Fibroblast of peridontal ligament (primary cell): ENCODE measurements at regions not wholly inside any gene's neighbourhood (a gene's known extent, or its start where the extent isn't known, plus 50 kb on each side); places are given as distances from the start of the nearest gene placed in this dataset.

Source experiments
- DNase-seq: peaks from one replicate; pipeline ENCODE4 v3.0.0-alpha.2; 2010; ENCODE audit errors: extremely low read depth

DNA sequence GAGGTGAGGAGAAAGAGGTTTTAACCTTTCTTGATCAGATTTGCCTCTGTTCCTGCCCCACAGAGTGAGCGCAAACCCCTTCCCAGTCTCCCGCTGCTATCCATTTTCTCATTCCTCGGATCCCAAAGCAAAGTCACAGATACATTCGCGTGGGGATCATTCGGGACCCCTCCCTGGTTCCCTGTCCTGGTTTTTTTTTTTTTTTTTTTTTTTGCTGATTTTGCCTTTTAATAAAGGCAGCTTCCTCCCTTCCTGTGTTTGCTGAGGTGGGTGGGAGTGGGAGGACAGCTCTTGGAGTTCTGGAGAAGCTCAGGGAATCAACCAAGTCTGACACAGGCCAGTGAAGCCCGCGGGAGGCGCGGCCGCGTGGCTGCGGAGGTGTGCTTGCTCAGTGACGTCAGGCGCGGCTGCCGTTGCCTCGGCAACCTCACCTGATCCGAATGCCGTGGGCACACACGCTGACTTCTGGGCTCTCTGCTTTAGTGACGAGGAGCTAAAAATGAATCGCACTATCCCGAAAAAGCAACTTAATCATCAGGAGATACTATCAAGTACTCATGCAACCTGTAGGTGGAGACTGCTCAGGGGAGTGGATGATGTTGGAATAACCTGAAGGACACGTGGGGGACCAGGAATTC is 106.4 kb downstream of the TBX19 start:
- no peak for DNase-seq

DNA sequence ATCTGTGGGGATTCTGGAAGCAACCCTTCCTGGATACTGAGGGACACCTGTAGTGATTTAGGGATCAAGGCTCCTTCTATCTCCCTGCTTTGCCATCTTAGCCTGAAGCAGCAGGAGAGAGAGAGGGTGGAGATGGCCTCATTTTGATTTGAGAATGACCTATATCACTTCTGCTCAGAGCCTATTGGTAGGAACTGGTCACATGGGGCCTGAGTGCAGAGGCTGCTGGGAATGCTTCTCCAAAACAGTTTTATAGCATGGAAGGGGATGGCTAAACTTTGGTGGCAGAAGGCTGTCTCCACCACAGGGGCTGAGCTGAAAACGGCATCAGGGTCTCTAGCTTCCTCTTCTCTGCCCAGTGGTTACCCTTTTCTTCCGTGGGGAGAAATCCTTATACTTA is 105.8 kb downstream of the TBX19 start:
- no peak for DNase-seq

DNA sequence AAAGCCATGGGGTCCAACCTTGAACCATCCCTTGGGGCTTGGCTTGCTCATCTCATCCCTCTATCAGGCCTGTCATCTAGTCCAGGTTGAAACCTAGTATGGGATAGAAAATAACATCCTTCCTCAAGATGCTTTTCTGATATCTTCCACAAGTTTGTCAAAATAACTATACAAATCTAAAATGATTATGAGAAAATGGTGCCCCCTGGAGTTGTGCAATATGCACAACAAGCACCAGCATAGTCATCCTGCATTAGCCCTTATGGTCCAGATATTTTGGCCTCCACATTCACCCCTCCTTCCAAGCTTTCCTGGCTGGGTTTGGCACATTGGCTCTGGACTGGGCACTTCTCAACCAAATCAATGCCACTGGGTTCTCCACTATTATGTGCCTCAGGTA is 101.2 kb downstream of the TBX19 start:
- no peak for DNase-seq

DNA sequence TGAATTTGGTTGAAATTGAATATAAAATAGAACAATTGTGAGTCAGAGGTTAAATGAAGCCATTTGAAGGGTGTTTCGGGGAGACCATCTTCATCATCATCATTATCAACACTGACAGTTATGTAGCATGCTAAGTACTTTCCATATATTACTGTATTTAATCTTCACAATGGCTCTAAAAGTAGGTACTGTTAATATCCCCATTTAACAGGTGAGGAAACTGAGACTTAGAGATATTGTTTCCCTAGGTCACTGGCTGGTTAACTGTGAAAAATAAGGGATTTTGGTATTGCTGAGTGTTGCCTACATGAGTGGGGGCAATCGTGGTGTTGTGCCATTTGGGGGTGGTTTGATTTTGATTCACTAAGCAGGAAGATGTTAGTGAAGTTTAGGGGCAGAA is 100.3 kb downstream of the TBX19 start:
- no peak for DNase-seq

DNA sequence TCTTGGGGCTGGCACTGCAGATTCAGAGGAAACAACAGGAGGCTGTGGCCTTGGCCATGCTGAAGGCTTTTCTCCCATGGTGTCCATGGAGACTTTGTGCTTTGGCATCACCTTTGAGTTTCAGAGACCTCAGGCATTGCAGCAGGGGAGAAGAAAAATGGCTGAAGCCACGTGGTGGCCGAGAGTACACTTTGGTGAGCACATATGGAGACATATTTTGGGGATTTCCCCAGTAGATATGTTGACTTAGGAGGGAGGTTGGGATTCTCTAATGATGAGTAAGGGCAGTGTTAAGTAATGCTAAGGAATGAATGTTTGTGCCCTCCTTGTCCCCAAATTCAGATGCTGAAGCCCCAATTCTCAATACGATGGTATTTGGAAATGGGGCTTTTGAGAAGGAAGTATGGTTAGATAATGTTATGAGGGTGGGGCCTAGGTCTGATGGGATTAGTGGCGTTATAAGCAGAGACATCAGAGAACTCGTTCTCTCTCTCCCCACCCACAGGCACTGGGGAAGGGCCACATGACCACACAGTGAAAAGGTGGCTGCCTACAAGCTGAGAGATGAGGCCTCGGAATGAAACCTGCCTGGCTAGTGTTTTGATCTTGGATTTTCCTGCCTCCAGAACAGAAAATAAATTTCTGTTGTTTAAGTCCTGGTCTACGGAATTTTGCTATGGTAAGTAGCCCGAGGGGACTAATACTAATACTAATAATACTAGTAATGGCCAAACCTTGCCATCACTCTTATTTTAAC is 98.6 kb downstream of the TBX19 start:
- no peak for DNase-seq

DNA sequence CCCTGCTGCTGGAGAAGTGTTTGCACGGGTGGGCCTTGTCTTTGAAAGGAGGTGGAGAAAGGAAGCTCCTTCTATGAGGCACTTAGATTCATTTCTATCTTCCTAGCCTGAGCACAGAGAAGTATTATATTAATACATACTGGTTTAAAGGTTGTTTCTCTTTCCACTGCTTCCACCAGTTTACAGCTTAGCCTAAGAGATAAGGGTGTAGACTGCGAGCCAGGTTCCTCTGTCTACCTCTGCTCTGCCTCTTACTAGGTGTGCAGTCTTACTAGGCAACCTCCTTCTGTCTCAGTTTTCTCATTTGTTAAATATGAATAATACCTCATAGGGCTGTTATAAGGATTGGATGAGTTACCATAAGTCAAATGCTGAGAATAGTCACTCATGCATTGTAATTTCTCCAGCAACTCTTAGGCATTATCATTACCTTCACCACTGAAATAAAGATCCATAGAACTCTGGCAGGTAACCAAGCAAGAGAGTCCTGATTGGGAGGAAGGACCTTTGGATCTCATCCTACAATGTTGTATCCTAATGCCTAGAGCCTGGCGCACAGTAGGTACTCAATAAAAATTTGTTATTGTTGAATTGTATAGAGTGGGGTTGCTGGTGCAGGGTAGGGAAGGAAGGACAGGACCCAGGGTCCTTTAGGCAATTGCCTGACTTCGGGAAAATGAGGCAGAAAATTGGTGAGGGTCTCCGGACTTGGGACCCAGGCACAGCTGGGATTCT is 95.1 kb downstream of the TBX19 start:
- DNase-seq, result no peak

DNA sequence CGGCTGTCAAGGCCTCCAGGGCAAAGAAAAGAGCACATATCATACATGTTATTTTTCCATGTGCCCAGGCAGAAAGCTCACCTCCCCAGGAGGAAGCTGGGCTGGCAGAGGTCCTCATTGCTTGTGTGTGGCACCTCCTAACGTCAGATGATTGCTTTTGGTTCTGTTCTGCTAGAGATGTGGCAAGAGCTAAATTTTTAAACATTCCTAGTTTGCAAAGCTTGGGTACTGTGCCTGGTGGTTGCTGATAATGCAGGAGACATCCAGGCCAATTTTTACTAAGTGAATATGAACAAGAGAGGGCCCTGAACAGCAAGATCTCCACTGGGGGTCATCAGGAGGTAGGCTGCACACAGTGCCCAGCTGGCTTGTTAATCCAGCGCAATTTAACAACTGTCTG is 93.9 kb downstream of the TBX19 start:
- DNase-seq, result no peak

DNA sequence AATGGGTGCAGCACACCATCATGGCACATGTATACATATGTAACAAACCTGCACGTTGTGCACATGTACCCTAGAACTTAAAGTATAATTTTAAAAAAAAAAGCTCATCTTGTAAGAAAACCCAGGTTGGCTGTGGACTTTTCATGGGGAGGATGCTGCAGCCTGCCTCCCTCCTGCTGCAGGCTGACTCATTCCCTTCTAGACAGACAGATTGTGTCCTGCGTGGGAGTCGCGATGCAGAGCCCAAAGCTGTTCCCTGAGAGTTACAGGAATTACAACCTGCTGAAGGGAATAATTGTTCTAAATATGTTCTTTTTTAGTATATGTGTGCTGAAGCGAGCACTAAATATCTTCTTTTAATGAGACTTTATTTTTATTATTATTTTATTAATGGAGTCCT is 93.2 kb downstream of the TBX19 start:
- DNase-seq, result no peak

DNA sequence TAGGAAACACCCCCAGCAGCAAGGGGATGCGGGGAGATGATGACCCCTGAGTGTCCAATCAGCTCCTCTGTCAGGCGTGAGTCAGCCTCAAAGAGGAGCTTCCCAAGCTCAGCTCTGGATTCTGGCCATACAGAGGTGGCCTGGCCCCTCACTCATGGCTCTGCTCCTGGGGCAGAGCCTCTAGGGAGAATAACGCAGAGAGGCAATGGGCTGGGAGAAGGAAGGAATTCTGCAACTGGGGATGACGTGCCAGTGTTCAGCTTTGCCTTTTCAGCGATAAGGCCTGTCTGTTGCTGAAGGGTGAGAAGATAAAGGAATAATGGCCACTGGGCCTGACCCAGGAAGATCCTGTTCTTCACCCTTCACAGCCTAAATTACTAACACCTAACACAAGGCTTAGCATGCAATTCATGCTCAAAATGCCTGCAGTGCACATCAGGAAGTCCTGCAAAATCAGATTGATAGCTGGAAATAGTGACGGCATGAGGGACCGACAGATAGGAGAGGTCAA is 92.2 kb downstream of the TBX19 start:
- DNase-seq, result no peak

DNA sequence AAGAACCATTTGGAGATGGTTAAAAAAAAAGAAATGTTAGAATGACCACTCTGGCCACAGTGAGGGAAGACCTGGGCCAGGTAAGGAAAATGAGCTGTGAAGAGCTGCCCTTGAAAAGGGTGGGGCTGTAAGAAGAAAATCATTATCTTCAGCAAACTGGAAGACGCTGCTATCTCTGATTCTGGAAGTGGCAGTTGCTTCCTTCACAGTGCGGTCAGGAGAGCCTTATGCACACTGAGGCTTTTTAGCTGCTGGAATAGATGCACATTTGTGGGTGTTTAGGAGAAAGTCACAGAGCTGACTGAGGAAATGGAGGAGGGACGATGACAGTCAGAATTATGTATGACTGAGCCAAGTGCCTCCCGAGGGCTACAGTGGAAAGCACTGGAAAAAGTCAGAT is 91.6 kb downstream of the TBX19 start:
- no peak for DNase-seq

DNA sequence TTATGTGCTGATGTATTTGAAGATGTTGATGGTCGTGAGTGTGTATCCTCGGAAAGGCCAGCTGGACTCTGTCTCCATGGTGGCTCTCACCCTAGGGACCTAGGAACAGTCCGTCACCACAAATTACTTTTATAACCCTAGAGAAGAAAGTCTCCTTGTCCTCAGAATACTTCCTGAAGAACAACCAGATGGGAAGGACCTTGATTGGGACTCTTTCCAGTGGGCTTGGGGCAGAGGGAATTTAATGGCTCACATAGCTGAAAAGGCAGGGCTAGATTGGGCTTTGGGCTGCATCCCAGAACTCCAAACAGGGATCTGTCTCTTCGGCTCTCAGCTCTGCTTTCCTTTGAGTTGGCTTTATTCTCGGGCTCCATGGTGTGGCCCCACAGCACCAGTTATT is 90.8 kb downstream of the TBX19 start:
- no peak for DNase-seq

DNA sequence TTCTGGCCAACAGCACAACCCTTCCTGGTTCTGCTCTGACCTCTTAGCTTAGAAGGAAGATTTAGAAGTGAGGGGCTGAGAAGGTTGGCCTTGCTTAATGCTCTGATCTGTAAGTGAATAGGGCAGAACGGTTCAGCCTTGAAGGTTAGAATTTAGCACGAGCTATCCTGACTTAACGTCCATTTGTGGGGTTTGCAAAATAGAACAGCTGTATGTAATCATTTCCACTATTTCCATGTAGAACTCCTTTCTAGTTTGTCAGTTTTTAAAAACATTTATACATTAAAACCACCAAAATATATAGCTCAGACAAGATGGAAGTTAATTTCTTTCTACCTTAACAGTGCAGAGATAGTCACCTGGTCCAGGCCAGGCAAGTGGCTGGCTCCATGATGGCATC is 89.9 kb downstream of the TBX19 start:
- no peak for DNase-seq

DNA sequence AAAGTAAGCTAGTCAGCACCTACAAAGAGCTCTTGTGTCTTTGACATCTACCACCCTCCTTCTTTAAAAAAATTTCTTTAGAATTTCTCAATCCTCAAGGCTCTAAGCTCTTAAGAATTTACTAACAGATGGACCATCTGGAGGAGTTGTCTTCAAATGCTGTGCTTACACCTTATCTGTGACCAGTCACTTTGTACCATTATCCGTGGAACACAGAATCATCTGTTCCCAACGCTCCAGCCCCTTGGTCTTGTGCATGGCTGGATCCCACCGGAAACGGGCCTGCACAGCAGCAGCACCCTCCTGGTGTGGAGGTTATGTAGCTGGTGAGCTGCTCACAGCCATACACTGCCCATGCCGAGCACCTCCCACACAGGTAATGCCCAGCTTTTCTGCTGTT is 89.0 kb downstream of the TBX19 start:
- DNase-seq, result no peak

DNA sequence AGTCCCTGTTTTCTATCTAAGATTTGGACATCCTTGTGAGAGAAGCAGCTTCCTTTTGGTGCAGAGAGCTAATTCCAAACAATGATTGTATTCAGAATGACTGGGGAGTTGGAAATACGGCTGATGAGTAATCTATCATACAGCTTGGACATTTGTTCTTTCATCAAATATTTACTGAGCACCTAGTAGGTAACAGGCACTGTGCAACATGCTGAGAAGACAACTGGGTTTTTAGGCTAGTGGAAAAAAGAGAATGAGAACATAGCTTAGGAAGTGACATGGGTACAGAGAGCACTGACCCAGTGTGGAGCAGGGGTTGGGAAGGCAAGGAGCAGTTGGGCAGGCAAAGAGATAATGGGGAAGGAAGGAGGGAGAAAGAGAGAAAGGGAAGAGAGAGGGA is 87.5 kb downstream of the TBX19 start:
- DNase-seq, result no peak

DNA sequence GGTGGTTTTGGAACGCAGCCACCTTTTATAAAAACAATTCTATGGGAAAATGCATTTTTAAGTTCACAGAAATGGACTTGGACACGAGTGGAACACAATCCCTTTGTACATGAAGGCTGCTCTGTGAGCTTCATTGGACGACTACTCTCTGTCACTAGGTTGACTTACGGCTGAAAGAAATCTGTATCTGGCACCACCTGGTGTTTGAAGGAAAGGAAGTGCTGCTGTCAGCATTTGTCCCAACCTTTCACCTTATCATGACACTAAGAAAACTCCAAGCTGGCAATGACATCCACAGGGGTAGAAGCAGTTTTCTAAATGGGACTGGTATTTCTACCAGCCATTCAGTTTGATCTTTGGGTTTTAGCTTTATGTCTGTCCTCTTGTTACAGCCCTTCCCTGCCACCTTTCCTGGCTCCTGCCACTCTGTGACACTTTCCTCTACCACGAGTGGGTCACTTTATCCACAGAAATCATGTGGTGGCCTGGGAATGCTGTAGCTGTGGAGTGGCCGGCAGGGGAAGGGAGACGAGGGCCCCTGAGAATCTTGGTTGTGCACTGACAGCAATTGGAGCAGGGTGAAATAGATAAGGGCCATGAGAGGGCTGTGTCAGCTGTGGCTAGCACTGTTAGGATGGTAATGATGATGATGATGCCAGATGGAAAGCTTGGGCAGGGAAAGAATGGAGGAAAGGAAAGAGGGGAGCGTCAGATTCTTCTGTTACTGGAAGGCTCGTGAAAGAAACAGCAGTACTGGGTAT is 85.2 kb downstream of the TBX19 start:
- DNase-seq, result peak; percentile 5
